B cell (primary cell): ENCODE measurements at regions not wholly inside any gene's neighbourhood (a gene's known extent, or its start where the extent isn't known, plus 50 kb on each side); places are given as distances from the start of the nearest gene placed in this dataset.
A peak's percentile ranks its signal among the peaks of the same experiment; 100 is the strongest.

Experiments used
- ATAC-seq: fragments of 200-7000 bp; cut with Tn5 transposase; one replicate; pipeline ENCODE4 v1.10.0; 2021; ENCODE audit warnings: low read depth, mild to moderate bottlenecking, moderate number of reproducible peaks, moderate library complexity
- CTCF ChIA-PET: fragments of 350-600 bp; sonication (Branson Sonifier 250); formaldehyde crosslinking; loops from one replicate; lab custom pipeline; 2021; ENCODE audit warnings: antibody characterized with exemption, inconsistent platforms; lab: Charles Lee
- POLR2A ChIA-PET: fragments of 350-600 bp; sonication (Branson Sonifier 250); formaldehyde crosslinking; loops from one replicate; lab custom pipeline; 2021; ENCODE audit warnings: antibody characterized with exemption; lab: Charles Lee
- DNase-seq: peaks from one replicate; pipeline ENCODE4 v3.0.0; 2013
- H2AFZ ChIP-seq: 2 replicates; pipeline ENCODE4 v1.6.1; 2012; ENCODE audit warnings: mild to moderate bottlenecking, low read depth, low read length; ENCODE audit not compliant: insufficient read depth, poor library complexity, severe bottlenecking
- H3K27ac ChIP-seq, 2 donors: 1 replicate in 1 of 2; 2 replicates in 1 of 2; pipeline ENCODE4 v1.5.1; 2012 to 2013; ENCODE audit warnings: low read length in 2 of 2, mild to moderate bottlenecking in 2 of 2, moderate library complexity in 1 of 2
- H3K27me3 ChIP-seq, 4 experiments: fragments of 200-600 bp in 1 of 4; sonication (generic) in 1 of 4; replicated peaks in 1 of 4; 1 replicate in 2 of 4; 2 replicates in 2 of 4; pipeline versions ENCODE4 v1.6.1 to v1.7.0; 2013 to 2016; ENCODE audit warnings: low read length in 3 of 4, mild to moderate bottlenecking in 2 of 4, mixed read lengths in 1 of 4, moderate library complexity in 1 of 4; ENCODE audit not compliant: insufficient read depth in 4 of 4, control insufficient read depth in 3 of 4; ENCODE audit errors: control extremely low read depth in 1 of 4
- H3K36me3 ChIP-seq, 2 experiments: replicated peaks in 1 of 2; 1 replicate in 1 of 2; 2 replicates in 1 of 2; pipeline versions ENCODE4 v1.6.1 to v1.7.1; 2013; ENCODE audit warnings: low read length in 1 of 2; ENCODE audit not compliant: insufficient read depth in 2 of 2, control insufficient read depth in 1 of 2; ENCODE audit errors: control extremely low read depth in 1 of 2, extremely low read depth in 1 of 2
- H3K4me1 ChIP-seq, 2 donors: fragments of 200-600 bp in 1 of 2; sonication (generic) in 1 of 2; 1 replicate in 1 of 2; 2 replicates in 1 of 2; pipeline versions ENCODE4 v1.5.1 to v1.6.1; 2013 to 2017; ENCODE audit warnings: low read length in 2 of 2; ENCODE audit not compliant: control insufficient read depth in 2 of 2, insufficient read depth in 2 of 2
- H3K4me2 ChIP-seq: replicated peaks from 2 replicates; pipeline ENCODE3; 2012; ENCODE audit warnings: mild to moderate bottlenecking, low read depth, low read length; ENCODE audit not compliant: poor library complexity, severe bottlenecking
- H3K4me3 ChIP-seq, 5 experiments: fragments of 200-600 bp in 1 of 5; sonication (generic) in 1 of 5; 1 replicate in 3 of 5; 2 replicates in 2 of 5; pipeline versions ENCODE4 v1.5.1 to v1.7.0; 2011 to 2016; ENCODE audit warnings: low read length in 4 of 5, mild to moderate bottlenecking in 4 of 5, low read depth in 2 of 5, control low read depth in 1 of 5, moderate library complexity in 1 of 5; ENCODE audit not compliant: insufficient read depth in 1 of 5; ENCODE audit errors: control extremely low read depth in 1 of 5, extremely low read depth in 1 of 5
- H3K79me2 ChIP-seq: fragments of 200-600 bp; sonication (generic); one replicate; pipeline ENCODE4 v1.6.0; 2016; ENCODE audit warnings: low read length; ENCODE audit not compliant: control insufficient read depth, insufficient read depth
- H3K9ac ChIP-seq: fragments of 200-600 bp; sonication (generic); 2 replicates; pipeline ENCODE4 v1.6.1; 2017; ENCODE audit warnings: mild to moderate bottlenecking, low read length, moderate library complexity
- H3K9me3 ChIP-seq, 3 donors: one replicate each; pipeline versions ENCODE4 v1.6.1 to v1.7.1; 2013; ENCODE audit warnings: low read length in 2 of 3; ENCODE audit not compliant: control insufficient read depth in 2 of 3, insufficient read depth in 1 of 3; ENCODE audit errors: control extremely low read depth in 1 of 3
- H4K20me1 ChIP-seq: 2 replicates; pipeline ENCODE4 v1.6.0; 2012; ENCODE audit warnings: mild to moderate bottlenecking, low read length; ENCODE audit not compliant: insufficient read depth, control insufficient read depth, poor library complexity, severe bottlenecking
- H3K27ac Mint-ChIP-seq: one replicate; pipeline ENCODE4 v1.8.0; 2021; ENCODE audit warnings: mixed read lengths
- H3K27me3 Mint-ChIP-seq: one replicate; pipeline ENCODE4 v1.8.0; 2021; ENCODE audit warnings: mixed read lengths
- H3K4me1 Mint-ChIP-seq: one replicate; pipeline ENCODE4 v1.8.0; 2021; ENCODE audit warnings: mixed read lengths
- H3K4me3 Mint-ChIP-seq: one replicate; pipeline ENCODE4 v1.8.0; 2021; ENCODE audit warnings: mixed read lengths
- H3K9me3 Mint-ChIP-seq: one replicate; pipeline ENCODE4 v1.8.0; 2022; ENCODE audit warnings: mixed read lengths; ENCODE audit not compliant: insufficient read depth
- EZH2 ChIP-seq: IDR thresholded peaks from 2 replicates; pipeline ENCODE4 v1.6.1; 2012; ENCODE audit warnings: borderline replicate concordance, low read depth, mild to moderate bottlenecking, moderate library complexity, low read length; ENCODE audit not compliant: insufficient read depth, poor library complexity, severe bottlenecking
- WGBS: methylation state at CpG from one replicate; pipeline ENCODE4 v1.1.5; 2013; ENCODE audit warnings: missing lambda C conversion rate; ENCODE audit not compliant: insufficient coverage; 5-methylcytosine and 5-hydroxymethylcytosine counted together
- intact Hi-C: fragments of 100-400 bp; cut with micrococcal nuclease; formaldehyde crosslinking; loops from one replicate; pipeline ENCODE4 v1.10.0; 2022
- TF ChIP-seq, protein P1 (sequence below): fragments of 200-600 bp; IDR thresholded peaks from one replicate; pipeline ENCODE4 v1.8.0; 2022; ENCODE audit warnings: antibody characterized with exemption, mild to moderate bottlenecking

DNA sequence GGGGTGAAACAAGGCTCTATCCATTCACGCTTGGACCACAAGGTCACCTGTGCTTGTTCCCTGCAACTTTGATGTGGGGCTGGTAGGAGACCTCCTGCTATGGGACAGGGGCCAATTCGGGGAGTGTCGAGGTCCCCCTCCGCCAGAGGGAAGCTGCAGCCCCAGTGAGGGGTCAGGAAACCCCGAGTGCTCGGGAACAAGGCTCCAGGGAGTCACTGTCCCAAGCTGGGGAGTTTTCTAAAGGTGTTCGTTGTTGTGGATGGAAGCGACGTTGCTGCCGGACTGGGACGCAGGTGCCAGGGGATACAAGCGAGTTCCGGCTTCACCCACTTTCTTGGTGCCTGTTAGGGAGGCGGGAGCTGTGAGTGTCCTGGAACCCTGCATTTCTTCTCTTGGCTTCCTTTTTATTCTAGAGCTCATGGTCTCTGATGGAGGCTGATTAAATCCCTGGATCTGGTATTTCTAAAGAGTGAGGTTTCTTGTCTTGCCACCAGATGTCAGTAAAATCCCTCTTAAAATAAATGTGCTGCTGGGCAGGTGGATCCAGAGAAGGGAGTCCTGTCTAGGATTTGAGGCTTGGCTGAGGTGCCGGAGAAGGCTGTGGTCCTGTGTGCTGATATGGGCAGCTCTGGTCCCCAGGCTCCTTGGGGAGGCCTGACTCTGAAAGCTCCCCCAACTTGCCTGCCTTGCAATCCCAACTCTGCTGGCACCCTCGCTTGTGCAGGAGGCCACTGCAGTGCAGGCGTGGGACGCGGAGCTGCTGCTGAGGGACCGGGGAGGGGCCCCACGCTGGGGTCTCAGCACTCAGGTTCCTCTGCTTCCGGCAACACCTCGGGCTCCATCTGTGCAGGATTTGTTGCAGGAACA, 153.9 kb downstream of the TEX29 start:
- no peaks in the 10 kb centered on the region for H3K9me3 ChIP-seq
- peak; percentile 29 for DNase-seq
- no peaks in the 10 kb centered on the region for H3K4me1 Mint-ChIP-seq
- H3K4me3 ChIP-seq: no peak overlapping the region
- H3K9me3 Mint-ChIP-seq: no peaks in the 10 kb centered on the region
- no peaks in the 10 kb centered on the region for H3K79me2 ChIP-seq
- no peaks in the 10 kb centered on the region for H3K36me3 ChIP-seq
- CTCF ChIA-PET: interaction anchor here (1.2 to 4.2 kb wide), 3 partner anchors 19 to 1132 kb away, joined by 3 to 24 read pairs (median 3); no protein-coding TSS in a partner anchor
- H3K27ac ChIP-seq: no peak overlapping the region
- H2AFZ ChIP-seq: no peak overlapping the region
- no peak overlapping the region for H3K9ac ChIP-seq
- H3K27me3 Mint-ChIP-seq: no peaks in the 10 kb centered on the region
- intact Hi-C loops: no loop called here
- no peak for ATAC-seq
- H3K27ac Mint-ChIP-seq: no peak overlapping the region
- POLR2A ChIA-PET: no interaction called here
- no peaks in the 10 kb centered on the region for H4K20me1 ChIP-seq
- WGBS: 79% methylated on average over 20 of the region's 23 CpGs
- no peak for TF ChIP-seq EZH2
- TF ChIP-seq, protein P1, sequence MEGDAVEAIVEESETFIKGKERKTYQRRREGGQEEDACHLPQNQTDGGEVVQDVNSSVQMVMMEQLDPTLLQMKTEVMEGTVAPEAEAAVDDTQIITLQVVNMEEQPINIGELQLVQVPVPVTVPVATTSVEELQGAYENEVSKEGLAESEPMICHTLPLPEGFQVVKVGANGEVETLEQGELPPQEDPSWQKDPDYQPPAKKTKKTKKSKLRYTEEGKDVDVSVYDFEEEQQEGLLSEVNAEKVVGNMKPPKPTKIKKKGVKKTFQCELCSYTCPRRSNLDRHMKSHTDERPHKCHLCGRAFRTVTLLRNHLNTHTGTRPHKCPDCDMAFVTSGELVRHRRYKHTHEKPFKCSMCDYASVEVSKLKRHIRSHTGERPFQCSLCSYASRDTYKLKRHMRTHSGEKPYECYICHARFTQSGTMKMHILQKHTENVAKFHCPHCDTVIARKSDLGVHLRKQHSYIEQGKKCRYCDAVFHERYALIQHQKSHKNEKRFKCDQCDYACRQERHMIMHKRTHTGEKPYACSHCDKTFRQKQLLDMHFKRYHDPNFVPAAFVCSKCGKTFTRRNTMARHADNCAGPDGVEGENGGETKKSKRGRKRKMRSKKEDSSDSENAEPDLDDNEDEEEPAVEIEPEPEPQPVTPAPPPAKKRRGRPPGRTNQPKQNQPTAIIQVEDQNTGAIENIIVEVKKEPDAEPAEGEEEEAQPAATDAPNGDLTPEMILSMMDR: peak; percentile 22
- no peaks in the 10 kb centered on the region for H3K27me3 ChIP-seq
- no peak overlapping the region for H3K4me3 Mint-ChIP-seq
- H3K4me2 ChIP-seq: no peak overlapping the region
- H3K4me1 ChIP-seq: no peaks in the 10 kb centered on the region

DNA sequence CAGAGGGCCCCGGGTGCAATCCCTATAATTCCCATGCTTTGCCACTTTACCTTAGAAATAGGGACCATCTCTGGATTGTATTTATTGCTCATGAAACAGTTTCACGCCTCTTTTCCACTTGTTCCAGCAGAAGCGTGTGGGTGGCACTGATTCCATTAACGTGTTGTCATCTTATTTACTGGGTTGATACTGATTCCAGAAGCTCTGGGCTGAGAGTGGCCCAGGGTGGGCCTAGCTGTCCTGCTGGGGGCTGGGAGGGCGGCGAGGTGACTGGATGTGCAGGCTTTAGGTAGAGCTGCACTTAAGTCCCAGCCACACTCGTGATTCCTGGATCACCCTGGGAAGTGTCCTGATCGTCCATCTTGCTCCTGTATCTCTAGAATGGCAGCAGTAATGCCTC, 155.0 kb downstream of the TEX29 start:
- Histone ChIP-seq H3K27ac (no peak overlapping the region), H3K4me1 (no peaks in the 10 kb centered on the region), H3K79me2 (no peaks in the 10 kb centered on the region), H2AFZ (no peak overlapping the region), H3K4me2 (no peak overlapping the region), H3K36me3 (no peaks in the 10 kb centered on the region), H3K9me3 (no peaks in the 10 kb centered on the region), H3K4me3 (no peak overlapping the region), H3K27me3 (no peaks in the 10 kb centered on the region), H3K9ac (no peak overlapping the region), H4K20me1 (no peaks in the 10 kb centered on the region)
- Mint-ChIP-seq H3K9me3 (no peaks in the 10 kb centered on the region), H3K4me1 (no peaks in the 10 kb centered on the region), H3K27ac (no peak overlapping the region), H3K4me3 (no peak overlapping the region), H3K27me3 (no peaks in the 10 kb centered on the region)
- DNase-seq: no peak
- CTCF ChIA-PET: interaction anchor here (1.6 to 4.2 kb wide), 2 partner anchors 1113 to 1131 kb away, joined by 3 to 24 read pairs; no protein-coding TSS in a partner anchor
- 87% methylated on average over 6 of the region's 8 CpGs for WGBS
- TF ChIP-seq, protein P1: no peak
- TF ChIP-seq EZH2: no peak
- POLR2A ChIA-PET: no interaction called here
- intact Hi-C loops: no loop called here
- no peak for ATAC-seq
